ENCODE measurements at regions not wholly inside any gene's neighbourhood (a gene's known extent, or its start where the extent isn't known, plus 50 kb on each side); places are given as distances from the start of the nearest gene placed in this dataset.

GRCh38 chr18:73047688-73048087 is 179.9 kb upstream of the NETO1 start:
- H3K27me3 ChIP-seq (ENCODE audit: control insufficient read depth in 1 of 2, insufficient read depth in 2 of 2, low read length in 2 of 2): no peaks in the 10 kb centered on the region
- H3K36me3 ChIP-seq (ENCODE audit: control insufficient read depth in 2 of 2, insufficient read depth in 2 of 2, low read length in 2 of 2): no peaks in the 10 kb centered on the region
- no peak overlapping the region for H3K27ac ChIP-seq (ENCODE audit: low read length)
- no peaks in the 10 kb centered on the region for H3K4me1 ChIP-seq (ENCODE audit: control insufficient read depth, insufficient read depth, low read length)
- no peak overlapping the region for H3K9ac ChIP-seq (ENCODE audit: low read length in 2 of 2)
- peaks cover 8 to 11% of the 10 kb centered on the region in 2 donors for H3K9me3 ChIP-seq (ENCODE audit: control insufficient read depth in 2 of 2, low read length in 2 of 2)
- H3K4me3 ChIP-seq (ENCODE audit: low read length in 2 of 2): no peak overlapping the region

- H3K27ac ChIP-seq (ENCODE audit: low read length): no peak overlapping the region
Observed at GRCh38 chr18:73045037-73045436, 177.2 kb upstream of the NETO1 start.

GRCh38 chr18:73043611-73044010 is 175.8 kb upstream of the NETO1 start:
- no peaks in the 10 kb centered on the region for H3K36me3 ChIP-seq (ENCODE audit: control insufficient read depth in 2 of 2, insufficient read depth in 2 of 2, low read length in 2 of 2)
- H3K4me1 ChIP-seq (ENCODE audit: control insufficient read depth, insufficient read depth, low read length): no peaks in the 10 kb centered on the region
- H3K27me3 ChIP-seq (ENCODE audit: control insufficient read depth in 1 of 2, insufficient read depth in 2 of 2, low read length in 2 of 2): no peaks in the 10 kb centered on the region
- no peaks in the 10 kb centered on the region for H3K9me3 ChIP-seq (ENCODE audit: control insufficient read depth in 2 of 2, low read length in 2 of 2)
- H3K9ac ChIP-seq (ENCODE audit: low read length in 2 of 2): no peak overlapping the region
- no peak overlapping the region for H3K4me3 ChIP-seq (ENCODE audit: low read length in 2 of 2)
- H3K27ac ChIP-seq (ENCODE audit: low read length): no peak overlapping the region

More at GRCh38 chr18:73045037-73045436, 177.2 kb upstream of the NETO1 start:
- Histone ChIP-seq H3K9me3 (ENCODE audit: control insufficient read depth in 2 of 2, low read length in 2 of 2) (peaks cover 3 to 6% of the 10 kb centered on the region in 2 donors), H3K27me3 (ENCODE audit: control insufficient read depth in 1 of 2, insufficient read depth in 2 of 2, low read length in 2 of 2) (no peaks in the 10 kb centered on the region), H3K4me1 (ENCODE audit: control insufficient read depth, insufficient read depth, low read length) (no peaks in the 10 kb centered on the region), H3K9ac (ENCODE audit: low read length in 2 of 2) (no peak overlapping the region), H3K4me3 (ENCODE audit: low read length in 2 of 2) (no peak overlapping the region), H3K36me3 (ENCODE audit: control insufficient read depth in 2 of 2, insufficient read depth in 2 of 2, low read length in 2 of 2) (no peaks in the 10 kb centered on the region)

GRCh38 chr18:73043211-73043610 is 175.4 kb upstream of the NETO1 start:
- no peaks in the 10 kb centered on the region for H3K4me1 ChIP-seq (ENCODE audit: control insufficient read depth, insufficient read depth, low read length)
- no peaks in the 10 kb centered on the region for H3K9me3 ChIP-seq (ENCODE audit: control insufficient read depth in 2 of 2, low read length in 2 of 2)
- no peaks in the 10 kb centered on the region for H3K36me3 ChIP-seq (ENCODE audit: control insufficient read depth in 2 of 2, insufficient read depth in 2 of 2, low read length in 2 of 2)
- no peak overlapping the region for H3K4me3 ChIP-seq (ENCODE audit: low read length in 2 of 2)
- H3K27ac ChIP-seq (ENCODE audit: low read length): no peak overlapping the region
- H3K9ac ChIP-seq (ENCODE audit: low read length in 2 of 2): no peak overlapping the region
- no peaks in the 10 kb centered on the region for H3K27me3 ChIP-seq (ENCODE audit: control insufficient read depth in 1 of 2, insufficient read depth in 2 of 2, low read length in 2 of 2)

GRCh38 chr18:73040247-73040646 is 172.5 kb upstream of the NETO1 start:
- Histone ChIP-seq H3K27ac (ENCODE audit: low read length) (no peak overlapping the region), H3K4me3 (ENCODE audit: low read length in 2 of 2) (no peak overlapping the region), H3K36me3 (ENCODE audit: control insufficient read depth in 2 of 2, insufficient read depth in 2 of 2, low read length in 2 of 2) (no peaks in the 10 kb centered on the region), H3K4me1 (ENCODE audit: control insufficient read depth, insufficient read depth, low read length) (no peaks in the 10 kb centered on the region), H3K9me3 (ENCODE audit: control insufficient read depth in 2 of 2, low read length in 2 of 2) (no peaks in the 10 kb centered on the region), H3K27me3 (ENCODE audit: control insufficient read depth in 1 of 2, insufficient read depth in 2 of 2, low read length in 2 of 2) (no peaks in the 10 kb centered on the region), H3K9ac (ENCODE audit: low read length in 2 of 2) (no peak overlapping the region)

- Histone ChIP-seq H3K9ac (ENCODE audit: low read length in 2 of 2) (no peak overlapping the region), H3K27me3 (ENCODE audit: control insufficient read depth in 1 of 2, insufficient read depth in 2 of 2, low read length in 2 of 2) (no peaks in the 10 kb centered on the region), H3K27ac (ENCODE audit: low read length) (no peak overlapping the region), H3K9me3 (ENCODE audit: control insufficient read depth in 2 of 2, low read length in 2 of 2) (no peaks in the 10 kb centered on the region), H3K4me1 (ENCODE audit: control insufficient read depth, insufficient read depth, low read length) (no peaks in the 10 kb centered on the region), H3K4me3 (ENCODE audit: low read length in 2 of 2) (no peak overlapping the region), H3K36me3 (ENCODE audit: control insufficient read depth in 2 of 2, insufficient read depth in 2 of 2, low read length in 2 of 2) (no peaks in the 10 kb centered on the region)
Observed at GRCh38 chr18:73038336-73038735, 170.5 kb upstream of the NETO1 start.

GRCh38 chr18:73023975-73024374 is 156.2 kb upstream of the NETO1 start:
- Histone ChIP-seq H3K9me3 (ENCODE audit: control insufficient read depth in 2 of 2, low read length in 2 of 2) (no peaks in the 10 kb centered on the region), H3K4me3 (ENCODE audit: low read length in 2 of 2) (no peak overlapping the region), H3K27ac (ENCODE audit: low read length) (no peak overlapping the region), H3K36me3 (ENCODE audit: control insufficient read depth in 2 of 2, insufficient read depth in 2 of 2, low read length in 2 of 2) (no peaks in the 10 kb centered on the region), H3K4me1 (ENCODE audit: control insufficient read depth, insufficient read depth, low read length) (no peaks in the 10 kb centered on the region), H3K27me3 (ENCODE audit: control insufficient read depth in 1 of 2, insufficient read depth in 2 of 2, low read length in 2 of 2) (no peaks in the 10 kb centered on the region), H3K9ac (ENCODE audit: low read length in 2 of 2) (no peak overlapping the region)

- Histone ChIP-seq H3K9ac (ENCODE audit: low read length in 2 of 2) (no peak overlapping the region), H3K4me3 (ENCODE audit: low read length in 2 of 2) (no peak overlapping the region), H3K27ac (ENCODE audit: low read length) (no peak overlapping the region), H3K36me3 (ENCODE audit: control insufficient read depth in 2 of 2, insufficient read depth in 2 of 2, low read length in 2 of 2) (no peaks in the 10 kb centered on the region), H3K9me3 (ENCODE audit: control insufficient read depth in 2 of 2, low read length in 2 of 2) (no peaks in the 10 kb centered on the region), H3K4me1 (ENCODE audit: control insufficient read depth, insufficient read depth, low read length) (no peaks in the 10 kb centered on the region), H3K27me3 (ENCODE audit: control insufficient read depth in 1 of 2, insufficient read depth in 2 of 2, low read length in 2 of 2) (no peaks in the 10 kb centered on the region)
Observed at GRCh38 chr18:73009691-73010090, 141.9 kb upstream of the NETO1 start.

- H3K9ac ChIP-seq (ENCODE audit: low read length in 2 of 2): no peak overlapping the region
- no peaks in the 10 kb centered on the region for H3K9me3 ChIP-seq (ENCODE audit: control insufficient read depth in 2 of 2, low read length in 2 of 2)
Observed at GRCh38 chr18:73007915-73008308, 140.1 kb upstream of the NETO1 start.

GRCh38 chr18:73007195-73007914 is 139.6 kb upstream of the NETO1 start:
- H3K36me3 ChIP-seq (ENCODE audit: control insufficient read depth in 2 of 2, insufficient read depth in 2 of 2, low read length in 2 of 2): no peaks in the 10 kb centered on the region
- no peak overlapping the region for H3K4me3 ChIP-seq (ENCODE audit: low read length in 2 of 2)
- no peaks in the 10 kb centered on the region for H3K27me3 ChIP-seq (ENCODE audit: control insufficient read depth in 1 of 2, insufficient read depth in 2 of 2, low read length in 2 of 2)
- H3K9ac ChIP-seq (ENCODE audit: low read length in 2 of 2): no peak overlapping the region
- no peaks in the 10 kb centered on the region for H3K9me3 ChIP-seq (ENCODE audit: control insufficient read depth in 2 of 2, low read length in 2 of 2)
- no peak overlapping the region for H3K27ac ChIP-seq (ENCODE audit: low read length)
- H3K4me1 ChIP-seq (ENCODE audit: control insufficient read depth, insufficient read depth, low read length): no peaks in the 10 kb centered on the region

More at GRCh38 chr18:73007915-73008308, 140.1 kb upstream of the NETO1 start:
- no peaks in the 10 kb centered on the region for H3K4me1 ChIP-seq (ENCODE audit: control insufficient read depth, insufficient read depth, low read length)
- no peak overlapping the region for H3K27ac ChIP-seq (ENCODE audit: low read length)
- no peaks in the 10 kb centered on the region for H3K36me3 ChIP-seq (ENCODE audit: control insufficient read depth in 2 of 2, insufficient read depth in 2 of 2, low read length in 2 of 2)
- no peak overlapping the region for H3K4me3 ChIP-seq (ENCODE audit: low read length in 2 of 2)
- no peaks in the 10 kb centered on the region for H3K27me3 ChIP-seq (ENCODE audit: control insufficient read depth in 1 of 2, insufficient read depth in 2 of 2, low read length in 2 of 2)

GRCh38 chr18:73006331-73006730 is 138.5 kb upstream of the NETO1 start:
- Histone ChIP-seq H3K36me3 (ENCODE audit: control insufficient read depth in 2 of 2, insufficient read depth in 2 of 2, low read length in 2 of 2) (no peaks in the 10 kb centered on the region), H3K4me3 (ENCODE audit: low read length in 2 of 2) (no peak overlapping the region), H3K4me1 (ENCODE audit: control insufficient read depth, insufficient read depth, low read length) (no peaks in the 10 kb centered on the region), H3K9ac (ENCODE audit: low read length in 2 of 2) (no peak overlapping the region), H3K9me3 (ENCODE audit: control insufficient read depth in 2 of 2, low read length in 2 of 2) (no peaks in the 10 kb centered on the region), H3K27ac (ENCODE audit: low read length) (no peak overlapping the region), H3K27me3 (ENCODE audit: control insufficient read depth in 1 of 2, insufficient read depth in 2 of 2, low read length in 2 of 2) (no peaks in the 10 kb centered on the region)
